Embryonic facial prominence (tissue), 1 donor: ENCODE measurements at regions not wholly inside any gene's neighbourhood (a gene's known extent, or its start where the extent isn't known, plus 50 kb on each side); places are given as distances from the start of the nearest gene placed in this dataset.
"Not testable (repeated sequence)": the region's sequence is repeated elsewhere in the genome, so short reads cannot be mapped to it uniquely, and the experiment has no call there.

Source experiments
- DNase-seq: peaks from one replicate; pipeline ENCODE4 v3.0.0-alpha.2; 2016; ENCODE audit errors: extremely low spot score

DNA sequence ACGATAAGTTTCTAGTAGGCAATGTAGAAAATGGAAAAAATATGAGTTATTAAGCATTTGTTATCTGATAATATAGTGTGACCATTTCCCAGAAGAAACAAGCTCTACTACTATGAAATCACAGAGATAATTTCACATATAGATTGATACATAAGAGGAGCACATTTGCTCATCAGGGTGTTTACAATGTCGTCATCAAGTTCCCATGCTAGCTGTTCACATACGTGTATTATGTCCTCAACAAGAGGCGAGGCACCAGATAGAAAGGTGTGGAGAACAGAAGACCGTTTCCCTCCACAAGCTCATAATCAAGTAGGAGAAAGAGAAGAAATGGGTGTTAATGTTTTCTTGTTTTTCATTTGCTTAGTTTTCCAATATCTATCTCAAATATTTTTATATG is 326.1 kb upstream of the ARID1B start:
- DNase-seq = no peak

GRCh38 chr6:156450421-156450820 is 326.8 kb upstream of the ARID1B start:
- DNase-seq = no peak

- DNase-seq = no peak
These were observed 327.6 kb upstream of the ARID1B start for GRCh38 chr6:156449569-156449968.

DNA sequence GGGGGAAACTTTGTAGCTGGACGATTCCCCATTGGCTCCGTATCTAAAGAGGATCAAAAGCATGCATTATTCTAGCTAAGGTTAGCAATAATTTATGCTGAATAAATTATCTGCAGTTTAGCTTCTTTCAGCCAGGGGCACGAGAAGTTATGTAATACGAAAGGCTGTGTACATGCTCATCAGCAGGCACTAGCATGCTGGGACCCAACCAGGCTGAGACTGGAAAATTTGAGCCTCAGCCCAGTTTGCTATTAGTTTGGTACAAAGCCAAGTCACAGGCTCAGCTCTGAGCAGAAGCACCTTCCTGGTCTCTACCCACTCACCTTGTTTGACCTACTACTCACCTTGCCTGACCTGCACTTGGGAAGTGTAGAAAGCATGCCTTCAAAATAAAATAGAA is 328.1 kb upstream of the ARID1B start:
- no peak for DNase-seq

GRCh38 chr6:156448579-156448978 is 328.6 kb upstream of the ARID1B start:
- no peak for DNase-seq

DNA sequence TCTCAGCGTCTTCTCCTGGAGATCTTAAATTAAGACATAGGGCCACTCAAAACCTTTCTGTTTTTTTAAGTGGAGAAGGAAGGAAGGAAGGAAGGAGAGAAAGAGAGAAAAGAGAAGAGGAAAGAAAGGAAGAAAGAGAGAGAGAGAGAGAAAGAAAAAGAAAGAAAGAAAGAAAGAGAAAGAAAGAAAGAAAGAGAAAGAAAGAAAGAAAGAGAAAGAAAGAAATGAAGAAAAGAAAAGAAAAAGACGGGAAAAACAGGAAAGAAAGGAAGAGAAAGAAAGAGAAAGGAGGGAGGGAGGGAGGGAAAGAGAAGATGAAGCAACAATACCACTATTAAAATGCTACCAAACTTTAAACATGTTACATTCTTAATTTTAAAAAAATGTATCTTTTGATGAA is 336.5 kb upstream of the ARID1B start:
- no peak for DNase-seq

DNA sequence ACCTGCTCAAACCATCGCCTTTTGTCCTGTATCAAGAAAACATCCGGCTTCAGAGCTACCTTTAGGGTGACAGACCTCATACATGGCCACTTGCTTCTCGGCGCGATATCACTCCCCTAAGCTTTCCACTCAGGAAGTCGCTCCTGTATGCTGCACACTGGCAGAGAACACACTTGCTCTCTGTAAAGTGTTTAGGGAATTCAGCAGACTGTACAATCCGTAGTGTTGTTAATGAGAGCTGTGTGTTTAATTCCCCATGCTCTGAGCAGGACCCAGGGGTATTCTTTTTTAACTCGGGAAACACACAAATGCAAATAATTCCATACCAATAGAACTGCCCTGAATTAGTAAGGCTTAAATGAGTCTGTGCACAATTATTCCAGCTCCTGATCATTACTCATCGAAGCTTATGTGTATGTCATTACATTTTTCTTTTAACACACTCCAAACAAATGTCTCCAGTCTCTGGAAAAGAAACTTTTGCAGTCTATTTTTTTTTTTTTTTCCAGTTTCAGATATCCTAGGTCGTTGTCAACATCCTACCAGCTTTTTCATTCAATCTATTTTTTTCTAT is 338.7 kb upstream of the ARID1B start:
- no peak for DNase-seq

DNA sequence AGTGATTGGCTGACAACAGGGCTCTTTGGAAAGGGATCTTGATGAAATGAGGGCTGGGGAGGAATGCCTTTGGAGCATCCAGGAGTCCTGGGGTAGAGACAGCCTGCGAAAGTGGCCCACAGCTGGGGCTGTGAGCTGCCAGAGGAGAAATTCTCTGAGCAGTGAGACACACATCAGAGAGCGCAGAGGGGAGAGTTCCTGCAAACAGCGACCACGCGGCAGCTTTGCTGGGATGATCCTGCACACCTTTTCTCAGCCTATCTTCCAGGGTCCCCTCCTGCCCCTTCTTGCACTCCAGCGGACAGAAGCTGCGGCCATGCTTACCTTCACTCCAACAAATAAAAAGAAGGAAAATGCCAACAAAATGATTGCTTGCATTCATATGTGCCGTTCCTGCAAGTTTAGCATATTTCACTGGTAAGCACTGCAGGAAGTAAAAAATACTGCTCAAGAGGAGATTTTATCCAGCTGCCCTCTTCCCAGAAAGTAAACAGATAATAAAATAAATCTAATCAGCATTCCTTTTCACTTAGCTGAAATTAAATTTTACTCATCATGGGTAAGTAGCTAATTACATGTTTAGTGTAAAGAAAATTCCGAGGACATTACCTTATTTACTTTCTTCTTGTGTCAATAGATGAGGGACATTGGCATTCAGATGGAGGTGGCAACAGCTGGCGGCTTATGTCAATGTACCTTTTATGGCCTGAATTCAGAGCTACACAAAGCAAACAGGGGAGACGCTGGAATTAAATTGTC is 339.9 kb upstream of the ARID1B start:
- no peak for DNase-seq

DNA sequence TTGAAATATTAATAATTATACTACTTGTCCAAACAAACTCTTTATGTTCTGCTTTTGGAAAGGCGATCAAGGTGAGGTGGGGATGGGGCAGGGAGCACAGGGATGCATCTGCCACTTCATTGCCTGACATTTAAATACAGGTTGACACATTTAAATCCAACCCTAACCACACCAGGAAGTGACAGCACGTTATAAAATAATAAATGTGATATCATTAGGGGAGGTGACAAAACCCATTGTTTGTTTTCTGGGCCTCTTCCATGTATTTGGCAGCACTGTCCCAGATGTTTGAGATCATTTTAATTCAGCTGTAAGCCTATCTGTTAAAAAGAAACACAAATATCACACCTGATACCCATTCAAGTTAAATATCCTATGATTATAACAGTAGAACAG is 342.4 kb upstream of the ARID1B start:
- no peak for DNase-seq

DNA sequence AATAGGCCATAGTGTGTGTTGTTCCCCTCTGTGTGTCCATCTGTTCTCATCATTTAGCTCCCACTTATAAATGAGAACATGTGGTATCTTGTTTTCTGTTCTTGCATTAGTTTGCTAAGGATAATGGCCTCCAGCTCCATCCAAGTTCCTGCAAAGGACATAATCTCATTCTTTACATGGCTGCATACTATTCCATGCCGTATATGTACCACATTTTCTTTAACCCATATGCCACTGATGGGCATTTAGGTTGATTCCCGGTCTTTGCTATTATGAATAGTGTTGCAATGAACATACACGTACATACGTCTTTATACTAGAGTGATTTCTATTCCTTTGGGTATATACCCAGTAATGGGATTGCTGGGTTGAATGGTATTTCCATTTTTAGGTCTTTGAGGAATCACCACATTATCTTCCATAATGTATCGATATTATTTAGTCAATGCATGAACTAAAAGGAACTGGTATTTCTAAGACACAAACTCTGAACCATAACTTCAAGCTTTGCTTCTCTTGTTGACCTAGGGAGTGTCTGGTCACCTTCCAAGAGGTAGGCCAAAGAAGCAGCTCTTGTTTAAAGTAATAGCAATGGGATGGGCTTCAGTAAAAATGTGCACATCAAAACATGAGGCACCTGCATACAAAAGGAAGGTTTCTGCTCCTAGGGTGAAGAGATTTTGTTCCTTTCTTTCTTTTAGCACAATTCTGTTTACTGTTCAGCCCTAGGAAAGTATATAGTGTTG is 343.0 kb upstream of the ARID1B start:
- DNase-seq = no peak

GRCh38 chr6:156432543-156432942 is 344.6 kb upstream of the ARID1B start:
- no peak for DNase-seq

GRCh38 chr6:156430386-156430785 is 346.8 kb upstream of the ARID1B start:
- no peak for DNase-seq

DNA sequence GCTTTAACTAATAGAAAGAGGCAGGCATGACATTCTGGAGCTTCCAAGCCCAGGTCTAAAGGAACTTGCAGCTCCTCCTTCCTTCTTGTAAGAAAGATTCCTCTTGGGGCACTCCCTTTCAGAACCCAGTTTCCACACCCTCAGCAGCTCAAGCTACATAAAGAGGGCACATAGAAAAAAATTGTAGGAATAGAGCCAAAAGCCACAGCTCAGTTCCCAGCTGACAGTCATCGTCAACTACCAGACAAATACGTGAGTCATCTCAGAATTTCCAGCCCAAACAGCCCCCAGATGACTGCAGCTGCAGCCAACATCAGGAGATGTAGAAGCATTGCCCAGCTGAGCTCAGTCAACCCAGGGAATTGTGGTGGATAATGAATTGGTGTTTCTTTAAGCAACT is 349.8 kb upstream of the ARID1B start:
- no peak for DNase-seq

DNA sequence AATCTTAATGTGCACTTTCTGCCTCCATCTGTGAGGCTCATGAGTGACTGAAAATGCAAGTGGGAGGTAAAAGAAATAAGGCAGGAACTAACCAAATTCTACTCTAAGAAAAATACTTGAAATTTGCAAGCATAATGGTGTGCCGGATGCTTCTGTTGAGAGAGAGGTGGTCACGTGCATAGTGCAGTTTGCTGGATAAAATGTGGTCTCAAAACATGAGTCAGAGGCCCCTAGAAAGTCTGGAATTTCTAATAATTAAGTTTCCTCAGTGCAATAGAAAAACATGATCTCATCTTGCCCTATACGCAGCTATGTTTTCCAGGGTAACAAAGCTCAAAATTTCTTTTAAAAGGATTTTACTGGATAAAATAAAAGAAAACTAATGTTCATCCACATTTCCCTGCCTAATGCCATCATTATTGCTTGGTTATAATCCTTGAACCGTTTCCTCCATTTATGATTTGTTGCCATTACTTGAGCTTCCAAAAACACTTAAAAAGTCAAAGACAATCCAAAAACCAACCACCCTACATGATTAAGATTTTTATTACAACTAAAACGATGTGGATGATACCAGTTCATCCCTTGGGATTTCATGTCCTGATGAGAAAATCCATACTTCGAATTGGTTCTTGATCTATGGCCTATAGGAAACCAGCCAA is 351.7 kb upstream of the ARID1B start:
- DNase-seq = no peak

GRCh38 chr6:156423829-156424228 is 353.3 kb upstream of the ARID1B start:
- DNase-seq = no peak

- no peak for DNase-seq
These were observed 354.1 kb upstream of the ARID1B start for GRCh38 chr6:156423075-156423474.

- no peak for DNase-seq
These were observed 355.2 kb upstream of the ARID1B start for GRCh38 chr6:156421933-156422332.

DNA sequence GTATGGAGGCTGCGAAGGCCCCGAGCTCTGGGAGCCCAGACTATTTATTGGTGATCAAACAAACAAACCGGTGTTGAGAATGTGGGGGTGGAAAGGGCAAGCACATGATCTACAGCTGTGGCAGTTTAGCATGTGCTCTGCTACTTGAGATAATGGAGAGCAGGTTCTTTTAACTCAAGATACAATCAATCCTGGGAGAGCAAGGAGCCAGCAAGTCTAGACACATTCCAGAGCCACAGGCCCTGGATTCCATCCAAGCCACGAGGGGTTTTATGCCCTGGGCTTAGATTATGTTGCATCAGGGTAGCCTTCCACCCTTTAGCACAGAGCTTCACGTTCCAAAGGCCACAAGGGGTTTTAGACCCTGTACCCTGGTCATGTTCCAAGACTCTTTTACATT is 355.9 kb upstream of the ARID1B start:
- DNase-seq = not testable (repeated sequence)

- DNase-seq = no peak
These were observed 356.8 kb upstream of the ARID1B start for GRCh38 chr6:156420172-156420993.

GRCh38 chr6:156419594-156419993 is 357.6 kb upstream of the ARID1B start:
- DNase-seq = no peak

DNA sequence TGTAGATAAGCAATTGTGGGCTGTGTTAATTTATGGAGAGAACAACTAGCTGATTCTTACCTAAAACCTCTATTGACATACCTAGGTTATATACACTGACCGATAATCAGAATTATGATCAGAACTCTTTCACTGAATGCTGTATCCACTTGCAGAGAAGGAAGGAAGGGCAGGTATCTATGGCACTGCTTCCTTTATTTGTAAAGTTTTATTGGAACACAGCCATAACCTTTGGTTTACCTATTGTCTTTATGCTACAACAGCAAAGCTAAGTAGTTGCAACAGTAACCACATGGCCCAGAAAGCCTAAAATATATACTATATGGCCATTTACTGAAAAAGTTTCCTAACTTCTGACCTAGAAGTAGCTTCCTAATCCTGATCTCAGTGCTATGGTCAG is 358.9 kb upstream of the ARID1B start:
- DNase-seq = no peak

- no peak for DNase-seq
These were observed 360.8 kb upstream of the ARID1B start for GRCh38 chr6:156416391-156416790.
